CD4-positive, CD25-positive, alpha-beta regulatory T cell (primary cell): ENCODE measurements at regions not wholly inside any gene's neighbourhood (a gene's known extent, or its start where the extent isn't known, plus 50 kb on each side); places are given as distances from the start of the nearest gene placed in this dataset.
"Not testable (repeated sequence)": the region's sequence is repeated elsewhere in the genome, so short reads cannot be mapped to it uniquely, and the experiment has no call there.

Experiments used
- ATAC-seq, 2 donors: fragments of 150-1000 bp; cut with Tn5 transposase; one replicate each; pipeline ENCODE4 v1.10.0; 2021; ENCODE audit warnings: low read depth in 2 of 2, moderate number of reproducible peaks in 2 of 2, moderate library complexity in 1 of 2
- DNase-seq, 3 donors: peaks; one replicate each; pipeline versions ENCODE4 v3.0.0 to v3.0.0-alpha.2; 2012 to 2022; ENCODE audit warnings: mixed read lengths in 1 of 3
- H3K27ac ChIP-seq: one replicate; pipeline ENCODE4 v1.7.0; 2013; ENCODE audit warnings: mild to moderate bottlenecking, low read length; ENCODE audit not compliant: insufficient read depth, poor library complexity, severe bottlenecking
- H3K27me3 ChIP-seq: one replicate; pipeline ENCODE4 v1.7.0; 2013; ENCODE audit warnings: low read length; ENCODE audit not compliant: control insufficient read depth, insufficient read depth
- H3K36me3 ChIP-seq: one replicate; pipeline ENCODE4 v1.7.0; 2013; ENCODE audit warnings: mild to moderate bottlenecking, low read length, moderate library complexity; ENCODE audit not compliant: control insufficient read depth, insufficient read depth
- H3K4me1 ChIP-seq: 2 replicates; pipeline ENCODE4 v1.7.0; 2013; ENCODE audit warnings: mild to moderate bottlenecking, low read length; ENCODE audit not compliant: insufficient read depth, control insufficient read depth, poor library complexity, severe bottlenecking
- H3K4me3 ChIP-seq: one replicate; pipeline ENCODE4 v1.7.0; 2013; ENCODE audit warnings: low read depth, mild to moderate bottlenecking, low read length, moderate library complexity
- H3K9me3 ChIP-seq, 2 experiments: 1 replicate in 1 of 2; 2 replicates in 1 of 2; pipeline ENCODE4 v1.7.0; 2013; ENCODE audit warnings: low read length in 2 of 2, mild to moderate bottlenecking in 1 of 2, moderate library complexity in 1 of 2; ENCODE audit not compliant: control insufficient read depth in 2 of 2
- H3K27ac Mint-ChIP-seq, 3 donors: one replicate each; pipeline ENCODE4 v1.8.0; 2020 to 2022; ENCODE audit warnings: mild to moderate bottlenecking in 3 of 3, mixed read lengths in 3 of 3, moderate library complexity in 2 of 3
- H3K27me3 Mint-ChIP-seq: one replicate; pipeline ENCODE4 v1.8.0; 2022; ENCODE audit warnings: mild to moderate bottlenecking, mixed read lengths
- H3K36me3 Mint-ChIP-seq: one replicate; pipeline ENCODE4 v1.8.0; 2020; ENCODE audit warnings: mixed read lengths
- H3K4me1 Mint-ChIP-seq, 4 donors: one replicate each; pipeline ENCODE4 v1.8.0; 2020 to 2022; ENCODE audit warnings: mixed read lengths in 4 of 4, mild to moderate bottlenecking in 1 of 4
- H3K4me3 Mint-ChIP-seq, 4 donors: one replicate each; pipeline ENCODE4 v1.8.0; 2020 to 2022; ENCODE audit warnings: mild to moderate bottlenecking in 4 of 4, mixed read lengths in 4 of 4, moderate library complexity in 3 of 4
- H3K9me3 Mint-ChIP-seq, 7 donors: one replicate each; pipeline ENCODE4 v1.8.0; 2020 to 2022; ENCODE audit warnings: mixed read lengths in 7 of 7, mild to moderate bottlenecking in 3 of 7, moderate library complexity in 2 of 7

GRCh38 chr1:170445096-170445495 lies 86.9 kb upstream of the GORAB start:
- Histone ChIP-seq H3K36me3 (no peaks in the 10 kb centered on the region), H3K4me1 (no peaks in the 10 kb centered on the region), H3K4me3 (no peak overlapping the region), H3K9me3 (no peaks in the 10 kb centered on the region), H3K27ac (no peak overlapping the region), H3K27me3 (no peaks in the 10 kb centered on the region)
- Mint-ChIP-seq H3K27me3 (peaks cover 4% of the 10 kb centered on the region), H3K4me3 (no peak overlapping the region), H3K4me1 (no peaks in the 10 kb centered on the region), H3K36me3 (no peaks in the 10 kb centered on the region), H3K9me3 (peaks cover 0 to 5% (median 1%) of the 10 kb centered on the region in 7 donors), H3K27ac (no peak overlapping the region)
- no peak for DNase-seq
- no peak for ATAC-seq

- H3K36me3 Mint-ChIP-seq, result no peaks in the 10 kb centered on the region
- peaks cover 4% of the 10 kb centered on the region for H3K27me3 Mint-ChIP-seq
- DNase-seq (no peak), ATAC-seq (no peak)
- Histone ChIP-seq H3K4me3 (no peak overlapping the region), H3K9me3 (no peaks in the 10 kb centered on the region), H3K4me1 (no peaks in the 10 kb centered on the region), H3K36me3 (no peaks in the 10 kb centered on the region), H3K27ac (no peak overlapping the region), H3K27me3 (no peaks in the 10 kb centered on the region)
- no peak overlapping the region for H3K27ac Mint-ChIP-seq
- H3K9me3 Mint-ChIP-seq, result peaks cover 0 to 6% (median 0%) of the 10 kb centered on the region in 7 donors
- no peaks in the 10 kb centered on the region for H3K4me1 Mint-ChIP-seq
- H3K4me3 Mint-ChIP-seq, result no peak overlapping the region
Measured at GRCh38 chr1:170448661-170449158, 83.3 kb upstream of the GORAB start.

- H3K4me3 Mint-ChIP-seq, H3K9me3 ChIP-seq, ATAC-seq, H3K27ac Mint-ChIP-seq, H3K4me3 ChIP-seq, H3K4me1 Mint-ChIP-seq, H3K36me3 ChIP-seq, H3K27ac ChIP-seq, H3K9me3 Mint-ChIP-seq, H3K4me1 ChIP-seq, H3K36me3 Mint-ChIP-seq, H3K27me3 ChIP-seq: not testable (repeated sequence)
- DNase-seq, result peak in 1 of 3 donors; percentile 23
- peaks cover 10% of the 10 kb centered on the region for H3K27me3 Mint-ChIP-seq
Measured at GRCh38 chr1:170457325-170458050, 74.5 kb upstream of the GORAB start.

GRCh38 chr1:170460001-170460400 lies 72.0 kb upstream of the GORAB start:
- H3K4me3 ChIP-seq, result no peak overlapping the region
- no peak for ATAC-seq
- Mint-ChIP-seq H3K9me3 (peaks cover 0 to 8% (median 2%) of the 10 kb centered on the region in 7 donors), H3K36me3 (no peaks in the 10 kb centered on the region), H3K4me3 (no peak overlapping the region), H3K27ac (no peak overlapping the region), H3K27me3 (peaks cover 18% of the 10 kb centered on the region), H3K4me1 (no peaks in the 10 kb centered on the region)
- no peaks in the 10 kb centered on the region for H3K4me1 ChIP-seq
- no peak for DNase-seq
- H3K27ac ChIP-seq, result no peak overlapping the region
- no peaks in the 10 kb centered on the region for H3K27me3 ChIP-seq
- no peaks in the 10 kb centered on the region for H3K9me3 ChIP-seq
- no peaks in the 10 kb centered on the region for H3K36me3 ChIP-seq

GRCh38 chr1:170460414-170461155 lies 71.4 kb upstream of the GORAB start:
- Histone ChIP-seq H3K9me3 (no peaks in the 10 kb centered on the region), H3K27ac (no peak overlapping the region), H3K4me3 (no peak overlapping the region), H3K36me3 (no peaks in the 10 kb centered on the region), H3K4me1 (no peaks in the 10 kb centered on the region), H3K27me3 (no peaks in the 10 kb centered on the region)
- H3K9me3 Mint-ChIP-seq, result peaks cover 0 to 8% (median 2%) of the 10 kb centered on the region in 7 donors
- no peak overlapping the region for H3K27ac Mint-ChIP-seq
- H3K4me3 Mint-ChIP-seq, result no peak overlapping the region
- DNase-seq, result no peak
- no peaks in the 10 kb centered on the region for H3K4me1 Mint-ChIP-seq
- H3K27me3 Mint-ChIP-seq, result peaks cover 18% of the 10 kb centered on the region
- no peak for ATAC-seq
- H3K36me3 Mint-ChIP-seq, result no peaks in the 10 kb centered on the region

- peaks cover 18% of the 10 kb centered on the region for H3K27me3 Mint-ChIP-seq
- Histone ChIP-seq H3K27ac (no peak overlapping the region), H3K4me1 (no peaks in the 10 kb centered on the region), H3K4me3 (no peak overlapping the region), H3K36me3 (no peaks in the 10 kb centered on the region), H3K27me3 (no peaks in the 10 kb centered on the region), H3K9me3 (no peaks in the 10 kb centered on the region)
- DNase-seq (no peak), ATAC-seq (no peak)
- H3K27ac Mint-ChIP-seq, result no peak overlapping the region
- no peaks in the 10 kb centered on the region for H3K4me1 Mint-ChIP-seq
- no peak overlapping the region for H3K4me3 Mint-ChIP-seq
- no peaks in the 10 kb centered on the region for H3K36me3 Mint-ChIP-seq
- peaks cover 0 to 8% (median 2%) of the 10 kb centered on the region in 7 donors for H3K9me3 Mint-ChIP-seq
Measured at GRCh38 chr1:170461291-170461747, 70.6 kb upstream of the GORAB start.

- Histone ChIP-seq H3K27me3 (no peaks in the 10 kb centered on the region), H3K36me3 (no peaks in the 10 kb centered on the region), H3K4me1 (no peaks in the 10 kb centered on the region), H3K9me3 (no peaks in the 10 kb centered on the region), H3K4me3 (no peak overlapping the region), H3K27ac (no peak overlapping the region)
- Mint-ChIP-seq H3K36me3 (no peaks in the 10 kb centered on the region), H3K9me3 (peaks cover 0 to 8% (median 2%) of the 10 kb centered on the region in 7 donors), H3K27ac (no peak overlapping the region), H3K27me3 (peaks cover 18% of the 10 kb centered on the region), H3K4me3 (no peak overlapping the region), H3K4me1 (no peaks in the 10 kb centered on the region)
- ATAC-seq (no peak), DNase-seq (no peak)
Measured at GRCh38 chr1:170461762-170462384, 70.1 kb upstream of the GORAB start.
